HG03442 (cell line): ENCODE measurements at regions not wholly inside any gene's neighbourhood (a gene's known extent, or its start where the extent isn't known, plus 50 kb on each side); places are given as distances from the start of the nearest gene placed in this dataset.
"Not testable (repeated sequence)": the region's sequence is repeated elsewhere in the genome, so short reads cannot be mapped to it uniquely, and the experiment has no call there.

Source experiments
- ATAC-seq: cut with Tn5 transposase; IDR thresholded peaks from one replicate; pipeline ENCODE4 v1.9.1; 2021; ENCODE audit warnings: mild to moderate bottlenecking, moderate library complexity; ENCODE audit not compliant: unreplicated experiment

DNA sequence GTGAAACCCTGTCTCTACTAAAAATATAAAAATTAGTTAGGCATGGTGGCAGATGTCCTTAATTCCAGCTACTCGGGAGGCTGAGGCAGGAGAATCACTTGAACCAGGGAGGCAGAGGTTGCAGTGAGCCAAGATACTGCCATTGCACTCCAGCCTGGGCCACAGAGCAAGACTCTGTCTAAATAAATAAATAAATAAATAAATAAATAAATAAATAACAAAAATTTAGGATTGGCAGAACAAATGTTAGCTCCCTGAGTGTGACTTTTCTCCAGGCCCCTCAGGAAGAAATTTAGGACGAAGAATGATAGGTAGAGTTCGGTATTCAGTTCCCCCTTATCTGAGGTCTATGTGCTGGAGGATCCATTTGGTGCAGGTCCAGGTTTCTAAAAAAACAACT, 181.2 kb downstream of the CD47 start:
- ATAC-seq = not testable (repeated sequence)

GRCh38 chr3:107907996-107908395, 182.8 kb downstream of the CD47 start:
- ATAC-seq = no peak

DNA sequence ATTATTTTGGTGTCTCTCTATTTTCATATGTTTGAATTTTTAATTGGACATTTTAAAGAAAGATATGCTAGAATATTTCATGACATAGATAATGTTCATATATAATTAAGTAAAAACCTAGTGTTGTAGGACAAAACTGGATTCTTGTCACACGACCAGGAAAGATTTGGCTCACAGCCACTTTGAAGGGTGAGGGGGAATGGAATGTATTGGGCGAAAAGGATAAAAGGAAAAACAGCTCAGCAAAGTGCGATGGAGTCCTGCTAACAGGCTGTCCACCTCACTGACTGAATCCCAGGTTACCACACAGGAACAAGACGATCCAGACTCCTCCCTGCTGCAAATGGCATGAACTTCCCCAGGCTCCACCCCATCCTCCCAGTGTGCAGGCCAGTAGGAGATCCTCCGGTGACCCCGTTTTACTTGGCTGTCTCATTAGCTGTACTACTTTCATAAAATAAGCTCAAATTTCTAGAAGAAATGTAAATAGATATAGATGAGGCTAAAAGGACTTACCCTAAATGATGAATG, 186.2 kb downstream of the CD47 start:
- ATAC-seq = no peak

DNA sequence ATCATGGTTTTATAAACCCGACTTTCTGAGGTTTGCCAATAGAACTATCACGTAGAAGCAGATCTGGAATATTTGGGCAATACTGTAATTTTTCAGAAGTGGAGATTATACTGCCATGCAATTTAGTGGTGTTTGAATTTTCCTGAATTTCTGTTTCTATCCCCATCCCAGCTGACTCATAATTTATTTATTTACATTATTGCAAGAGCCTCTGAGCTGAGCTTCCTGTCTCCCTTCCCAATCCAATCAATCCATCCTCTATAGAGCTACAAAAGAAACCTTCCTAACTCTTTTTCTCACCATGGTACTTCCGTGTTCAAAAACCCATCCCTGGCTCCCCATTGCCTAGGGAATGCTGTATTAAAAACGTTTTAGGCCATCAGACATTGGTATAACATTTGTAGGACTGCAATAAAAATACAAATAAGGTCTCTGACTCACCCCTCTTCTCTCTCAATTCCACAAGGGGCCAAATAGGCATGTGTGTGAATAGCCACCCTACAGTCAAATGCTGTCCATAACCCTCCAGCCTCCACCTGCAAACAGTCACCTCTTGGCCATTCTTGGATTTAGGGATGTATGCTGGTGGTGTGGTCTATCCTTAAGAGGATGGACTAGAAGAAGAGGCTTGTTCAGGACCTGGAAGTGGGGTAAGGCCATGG, 190.7 kb downstream of the CD47 start:
- no peak for ATAC-seq

DNA sequence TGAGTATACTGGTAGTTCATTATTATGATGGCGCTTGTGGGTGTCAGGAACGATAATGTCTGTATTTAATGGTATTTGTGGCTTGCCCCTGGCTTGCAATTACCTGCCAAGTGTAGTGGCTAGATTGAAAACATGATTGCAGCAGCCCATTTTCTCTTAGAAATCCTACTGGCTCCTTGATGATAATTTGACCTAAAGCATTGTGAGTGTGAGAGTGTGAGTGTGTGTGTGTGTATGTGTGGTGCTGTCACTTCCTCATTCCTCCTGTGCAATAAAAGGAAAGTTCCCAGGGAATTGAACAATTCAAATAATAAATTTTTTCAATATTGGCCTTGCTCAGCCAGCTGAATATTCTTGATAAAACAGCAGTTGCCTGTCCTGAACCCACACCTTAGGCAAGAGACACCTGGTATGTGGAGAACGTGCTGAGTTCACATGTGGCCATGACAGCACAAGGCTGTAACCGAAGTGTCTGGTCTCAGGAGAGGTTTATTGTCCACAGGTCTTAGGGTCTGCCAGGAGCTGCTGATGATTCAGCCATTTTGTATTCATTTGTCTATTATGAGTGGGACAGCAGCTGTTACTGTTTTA, 193.3 kb downstream of the CD47 start:
- no peak for ATAC-seq

- ATAC-seq = no peak
Measured at GRCh38 chr3:107894998-107895397, 195.8 kb downstream of the CD47 start.

DNA sequence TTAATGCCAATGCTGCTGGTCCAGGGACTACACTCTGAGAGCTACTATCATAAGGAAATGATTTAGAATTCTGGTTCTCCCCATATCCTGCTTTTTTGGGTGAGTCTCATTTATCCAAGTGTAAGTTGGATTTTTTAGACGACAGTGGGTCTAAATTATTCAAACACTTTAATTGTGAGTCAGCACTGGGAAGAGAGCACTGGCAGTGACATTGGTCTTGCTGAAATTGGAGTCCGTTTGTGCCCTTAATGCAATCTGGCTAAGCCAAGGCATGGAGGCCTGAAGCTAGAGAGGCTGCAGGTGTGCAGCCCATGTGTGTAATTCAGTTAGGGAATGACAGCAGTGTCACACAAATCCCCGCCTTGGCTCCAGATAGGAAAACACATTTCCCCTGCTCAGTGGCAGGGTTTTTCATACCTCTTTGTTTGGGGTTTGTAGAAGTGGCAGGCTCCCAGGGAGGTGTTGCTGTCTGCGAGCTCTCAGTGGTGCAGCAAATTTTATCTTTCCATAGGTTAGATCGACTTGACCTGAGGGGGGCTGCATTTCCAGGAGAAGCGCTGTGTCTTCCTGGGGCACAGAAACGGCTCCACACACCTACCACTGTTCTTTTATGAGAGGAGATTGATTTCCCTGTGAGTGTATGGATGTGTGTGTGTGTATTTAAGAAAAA, 197.7 kb downstream of the CD47 start:
- ATAC-seq = no peak

- no peak for ATAC-seq
Measured at GRCh38 chr3:107884719-107885460, 205.9 kb downstream of the CD47 start.

DNA sequence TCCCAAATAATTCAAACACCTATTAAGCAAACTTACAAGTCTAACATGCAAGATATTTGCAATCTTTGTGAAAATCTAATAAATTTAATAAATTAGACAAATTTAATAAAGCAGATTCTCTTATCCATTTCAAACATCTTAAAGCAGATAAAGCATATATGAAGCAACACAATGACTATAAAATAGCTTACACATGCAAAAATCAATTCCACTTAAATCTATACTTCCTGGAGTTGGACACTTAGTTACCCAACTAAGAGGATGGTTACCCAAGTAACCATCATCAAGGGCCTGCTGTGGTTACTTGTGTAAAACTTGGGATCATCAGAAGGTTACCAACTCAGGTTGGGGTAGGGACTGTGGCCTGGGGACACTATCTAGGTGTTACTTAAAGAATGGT, 206.8 kb downstream of the CD47 start:
- no peak for ATAC-seq

- no peak for ATAC-seq
Measured at GRCh38 chr3:107882881-107883280, 207.9 kb downstream of the CD47 start.

GRCh38 chr3:107882261-107882660, 208.6 kb downstream of the CD47 start:
- no peak for ATAC-seq

- no peak for ATAC-seq
Measured at GRCh38 chr3:107881509-107881908, 209.3 kb downstream of the CD47 start.

GRCh38 chr3:107880702-107881101, 210.1 kb downstream of the CD47 start:
- ATAC-seq = no peak

DNA sequence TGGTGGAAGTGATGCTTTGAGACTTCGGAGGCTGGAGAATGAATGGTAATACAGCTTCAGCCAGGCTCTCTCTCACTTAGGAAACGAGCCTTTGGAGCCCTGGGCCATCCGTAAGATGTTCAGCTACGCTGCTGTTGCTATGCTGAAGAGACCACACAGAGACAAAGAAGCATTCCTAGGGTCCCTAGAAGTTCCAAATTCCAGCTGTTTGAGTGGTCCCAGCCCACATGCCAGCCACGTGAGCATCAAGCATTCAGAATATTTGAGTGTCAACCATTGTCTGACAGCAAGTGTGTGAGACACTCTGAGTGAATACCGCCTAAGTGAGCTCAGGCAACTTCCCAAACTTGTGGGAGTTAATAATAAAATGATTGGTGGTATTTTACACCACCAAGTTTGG, 212.9 kb downstream of the CD47 start:
- no peak for ATAC-seq

DNA sequence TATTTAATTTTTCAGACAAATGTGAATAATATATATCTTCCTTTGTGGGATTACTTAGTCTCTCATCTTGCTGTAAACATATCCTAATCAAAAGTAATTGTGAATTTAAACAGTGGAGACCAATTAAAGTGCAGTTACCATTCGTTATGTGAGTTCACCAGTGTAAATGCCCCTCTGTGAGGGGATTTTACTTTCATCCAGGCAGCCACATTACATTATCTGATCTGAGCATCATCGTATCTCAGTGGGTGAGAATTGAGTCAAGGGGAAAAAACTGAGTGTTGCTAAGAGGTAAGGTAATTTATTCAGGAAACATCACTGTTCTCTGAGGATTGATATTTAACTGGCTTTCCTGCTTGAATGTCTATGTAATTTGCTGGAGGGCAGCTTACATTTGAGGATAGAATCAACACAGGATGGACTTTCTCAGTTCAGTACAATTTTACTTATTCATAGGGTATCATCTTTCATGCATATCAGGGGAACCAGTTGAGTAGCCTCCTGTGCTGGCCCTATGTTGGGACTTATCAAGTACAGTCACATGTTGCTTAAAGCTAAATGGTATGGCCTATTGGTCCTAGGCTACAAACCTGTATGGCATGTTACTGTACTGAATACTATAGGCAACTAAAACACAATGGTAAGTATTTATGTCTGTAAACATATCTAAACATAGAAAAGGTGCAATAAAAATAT, 219.7 kb downstream of the CD47 start:
- ATAC-seq = no peak

GRCh38 chr3:107870096-107870495, 220.7 kb downstream of the CD47 start:
- no peak for ATAC-seq

DNA sequence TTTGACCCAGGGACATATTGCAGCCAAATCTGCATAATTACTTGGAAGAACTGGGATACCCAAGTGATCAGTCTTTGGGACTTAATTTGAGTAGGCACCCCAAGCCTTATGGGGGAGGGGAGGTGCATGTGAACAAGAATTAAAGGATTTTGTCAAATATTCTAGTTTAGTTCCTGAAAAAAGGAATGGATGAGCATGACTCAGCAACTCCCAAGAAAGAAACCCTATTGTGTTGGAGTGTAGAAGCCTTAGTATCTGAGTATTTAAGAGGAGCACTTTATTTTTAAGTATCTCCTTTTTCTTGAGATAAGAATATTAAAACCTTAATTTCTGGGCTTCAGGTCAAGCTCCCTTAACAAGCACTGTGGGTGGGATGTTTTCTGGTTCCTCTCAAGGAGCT, 222.4 kb downstream of the CD47 start:
- ATAC-seq = no peak

DNA sequence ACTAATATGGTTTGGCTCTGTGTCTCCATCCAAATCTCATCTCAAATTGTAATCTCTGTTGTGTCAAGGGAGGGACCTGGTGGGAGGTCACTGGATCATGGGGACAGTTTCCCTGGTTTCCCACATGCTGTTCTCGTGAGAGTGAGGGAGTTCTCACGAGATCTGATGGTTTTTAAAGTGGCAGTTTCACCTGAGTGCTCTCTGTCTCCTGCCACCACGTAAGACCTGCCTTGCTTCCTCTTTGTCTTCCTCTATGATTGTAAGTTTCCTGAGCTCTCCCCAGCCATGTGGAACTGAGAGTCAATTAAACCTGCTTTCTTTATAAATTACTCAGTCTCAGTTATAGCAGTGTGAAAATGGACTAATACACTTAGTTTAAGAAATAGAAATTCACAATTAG, 228.9 kb downstream of the CD47 start:
- peak; percentile 94 for ATAC-seq

DNA sequence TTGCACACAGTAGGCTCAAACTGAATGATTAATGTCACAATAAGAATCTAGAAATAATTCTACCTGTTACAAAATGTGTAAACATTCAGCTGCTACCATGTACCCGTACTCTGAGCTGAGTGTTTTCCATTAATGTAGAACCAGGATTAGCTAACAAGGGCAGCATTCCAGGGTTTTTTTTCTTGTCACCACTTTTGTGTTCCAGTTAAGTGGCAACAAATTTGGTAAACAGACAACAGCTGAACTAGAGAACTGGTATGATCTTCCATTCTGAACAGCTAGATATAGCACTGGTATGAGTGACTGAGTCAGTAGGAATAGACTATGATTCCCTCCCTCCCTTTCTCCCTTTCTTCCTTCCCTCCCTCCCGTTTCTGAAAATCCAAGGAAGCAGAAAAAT, 229.4 kb downstream of the CD47 start:
- no peak for ATAC-seq
